GM10266 (cell line): ENCODE measurements at regions not wholly inside any gene's neighbourhood (a gene's known extent, or its start where the extent isn't known, plus 50 kb on each side); places are given as distances from the start of the nearest gene placed in this dataset.

ENCODE experiments used
- DNase-seq: peaks from one replicate; pipeline ENCODE4 v3.0.0; 2012; ENCODE audit errors: extremely low spot score
- CTCF ChIP-seq: IDR thresholded peaks from 2 replicates; pipeline ENCODE4 v1.5.1; 2012; ENCODE audit warnings: mild to moderate bottlenecking, low read depth; ENCODE audit not compliant: control insufficient read depth, insufficient read depth; ENCODE audit errors: missing control alignments

- no peak for DNase-seq
- TF ChIP-seq CTCF = no peak
Measured at GRCh38 chr4:53714236-53715140, 123.2 kb upstream of the LNX1 start.

GRCh38 chr4:53713767-53714166 lies 122.5 kb upstream of the LNX1 start:
- DNase-seq = no peak
- no peak for TF ChIP-seq CTCF

- TF ChIP-seq CTCF = no peak
Measured at GRCh38 chr4:53713296-53713695, 122.0 kb upstream of the LNX1 start.

GRCh38 chr4:53712408-53713020 lies 121.2 kb upstream of the LNX1 start:
- DNase-seq = no peak
- TF ChIP-seq CTCF = no peak

More at GRCh38 chr4:53713296-53713695, 122.0 kb upstream of the LNX1 start:
- DNase-seq = no peak

GRCh38 chr4:53711926-53712325 lies 120.6 kb upstream of the LNX1 start:
- no peak for TF ChIP-seq CTCF
- no peak for DNase-seq

- no peak for TF ChIP-seq CTCF
- DNase-seq = no peak
Measured at GRCh38 chr4:53709693-53710092, 118.4 kb upstream of the LNX1 start.

GRCh38 chr4:53707491-53707890 lies 116.2 kb upstream of the LNX1 start:
- TF ChIP-seq CTCF = no peak
- DNase-seq = no peak
